Stimulated activated CD4-positive, alpha-beta T cell treated with anti-CD3 and anti-CD28 coated beads, Interleukin-15, amount 100 ng/mL, for 1 hour (primary cell): ENCODE measurements at regions not wholly inside any gene's neighbourhood (a gene's known extent, or its start where the extent isn't known, plus 50 kb on each side); places are given as distances from the start of the nearest gene placed in this dataset.

Experiments used
- DNase-seq, 2 donors: peaks; one replicate each; pipeline ENCODE4 v3.0.0-alpha.2; 2020; ENCODE audit warnings: low read depth in 1 of 2, low spot score in 1 of 2

DNA sequence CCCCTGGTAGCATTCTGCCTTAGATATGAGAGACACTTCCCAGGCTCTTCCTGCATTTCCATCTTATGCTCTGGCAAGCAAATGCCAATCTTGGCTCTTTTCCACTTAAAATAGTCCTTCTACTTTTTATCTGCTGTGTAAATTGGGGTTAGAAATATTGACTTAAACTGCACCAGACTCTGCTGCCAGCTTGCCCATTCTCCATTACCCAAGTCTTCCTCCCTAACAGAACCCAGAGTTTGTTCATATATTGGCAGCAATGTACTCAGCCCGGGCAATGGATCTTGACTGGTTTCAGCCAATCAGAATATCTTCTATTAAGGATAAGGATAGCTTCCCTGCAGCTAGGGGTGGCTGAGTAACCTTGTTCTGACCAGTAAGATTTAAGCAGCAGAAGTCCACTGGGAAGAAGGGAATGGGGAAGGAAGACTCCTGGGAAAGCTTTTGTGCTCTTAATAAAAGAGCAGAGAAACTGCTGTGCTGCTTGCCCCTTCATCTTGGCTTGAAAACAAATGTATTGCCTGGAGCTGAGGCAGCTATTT lies 177.1 kb downstream of the KCNRG start:
- DNase-seq: no peak

- DNase-seq: no peak
Observed at GRCh38 chr13:50195045-50195444, 179.8 kb downstream of the KCNRG start.

DNA sequence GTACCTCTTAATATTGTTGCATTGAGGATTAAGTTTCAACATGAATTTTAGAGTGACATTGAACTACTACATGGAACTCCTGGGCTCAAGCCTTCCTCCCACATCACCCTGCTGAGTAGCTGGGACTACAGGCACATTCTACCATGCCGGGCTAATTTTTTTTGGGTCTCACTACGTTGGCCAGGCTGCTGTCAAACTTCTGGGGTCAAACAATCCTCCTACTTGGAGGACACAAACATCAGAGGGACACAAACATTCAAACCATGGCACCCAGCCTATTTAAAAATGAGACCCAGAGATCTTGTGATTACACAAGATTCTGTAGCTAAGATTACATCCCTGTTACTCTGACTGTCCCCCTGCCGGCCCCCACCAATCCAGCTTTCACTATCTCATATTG lies 180.9 kb downstream of the KCNRG start:
- DNase-seq: no peak

DNA sequence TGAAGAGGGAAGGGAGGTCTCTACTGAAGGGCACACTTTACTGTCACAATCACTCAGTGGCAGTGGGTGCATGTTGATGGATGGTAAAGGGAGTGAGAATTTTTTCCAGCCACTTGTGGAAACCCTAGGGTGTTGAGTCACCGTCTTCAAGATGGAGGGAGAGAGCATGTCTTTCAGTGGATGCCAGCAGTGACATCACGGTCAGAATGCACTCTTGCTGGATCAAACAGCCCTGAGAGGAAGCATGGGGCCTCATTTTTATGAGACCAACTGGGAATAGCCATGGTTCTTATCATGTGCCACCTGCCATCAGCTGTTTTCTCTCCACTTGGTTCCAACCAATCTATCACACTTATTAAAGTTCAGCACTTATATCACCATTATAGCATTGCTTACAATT lies 182.5 kb downstream of the KCNRG start:
- DNase-seq: no peak

- DNase-seq: no peak
Observed at GRCh38 chr13:50198508-50198907, 183.3 kb downstream of the KCNRG start.

DNA sequence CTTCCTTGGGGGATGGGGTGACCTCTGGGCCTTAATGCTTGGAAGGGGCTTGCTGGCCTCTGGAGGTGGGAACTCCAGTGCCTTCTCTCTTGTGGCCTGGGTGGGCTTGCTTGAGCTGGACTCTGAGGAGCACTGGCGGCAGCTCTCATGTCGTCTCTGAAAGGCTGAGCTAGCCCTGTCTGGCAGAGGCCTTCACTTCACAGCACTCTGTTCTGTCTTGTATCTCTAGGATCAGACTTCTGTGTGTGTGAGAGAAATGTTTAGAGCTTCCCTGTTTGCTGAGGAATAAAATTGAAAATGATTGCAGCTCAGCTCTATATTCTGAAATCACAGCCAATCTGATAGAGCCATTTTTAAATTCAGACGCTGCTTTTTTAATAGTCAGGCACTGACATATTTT lies 185.3 kb downstream of the KCNRG start:
- no peak for DNase-seq

GRCh38 chr13:50200988-50201387 lies 185.7 kb downstream of the KCNRG start:
- no peak for DNase-seq

GRCh38 chr13:50202485-50202884 lies 187.2 kb downstream of the KCNRG start:
- no peak for DNase-seq

DNA sequence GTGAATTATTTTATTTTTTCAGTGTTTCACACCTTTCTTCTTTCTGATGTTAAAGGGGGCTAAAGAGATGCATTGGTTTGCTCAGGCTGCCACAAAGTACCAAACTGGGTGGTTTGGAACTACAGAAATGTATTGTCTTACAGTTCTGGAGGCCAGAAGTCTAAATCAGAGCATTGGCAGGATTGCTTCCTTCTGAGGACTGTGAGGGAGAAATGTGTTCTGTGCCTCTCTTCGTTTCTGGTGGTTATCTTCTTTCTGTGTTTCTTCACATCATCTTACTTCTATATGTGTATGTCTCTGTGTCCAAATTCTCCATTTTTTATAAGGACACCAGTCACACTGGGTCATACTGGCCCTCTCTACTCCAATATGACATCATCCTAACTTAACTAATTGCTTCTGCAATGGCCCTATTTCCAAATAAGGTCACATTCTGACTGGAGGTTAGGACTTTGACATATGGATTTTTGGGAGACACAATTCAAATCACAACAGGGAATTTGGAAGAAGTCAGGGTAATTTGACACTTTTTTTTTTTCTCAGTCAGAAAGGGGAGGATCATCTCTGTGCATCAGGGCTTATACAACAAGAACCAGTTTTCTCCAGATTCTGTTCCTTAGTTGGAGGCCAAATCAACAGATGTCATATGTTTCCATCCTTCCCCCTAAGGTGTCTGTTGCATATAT lies 188.2 kb downstream of the KCNRG start:
- DNase-seq: no peak

DNA sequence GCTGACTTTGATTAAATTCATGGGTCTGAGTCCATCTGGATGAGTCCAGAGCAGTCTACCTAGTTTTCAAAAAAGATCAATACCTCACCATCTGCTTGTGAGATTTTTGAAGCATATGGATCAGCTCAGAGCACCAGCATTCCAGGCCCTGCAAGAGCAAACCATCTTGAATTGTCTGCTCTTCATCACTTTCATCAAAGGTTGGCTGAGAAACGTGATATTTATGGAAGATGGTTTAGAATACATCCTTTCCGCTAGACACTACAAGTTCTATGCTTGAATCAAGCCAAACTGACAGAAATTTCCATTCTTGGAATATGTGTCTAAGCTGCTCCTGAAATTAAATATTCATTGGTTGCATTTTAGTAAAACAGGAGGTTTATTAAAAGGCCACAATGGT lies 190.3 kb downstream of the KCNRG start:
- DNase-seq: no peak

DNA sequence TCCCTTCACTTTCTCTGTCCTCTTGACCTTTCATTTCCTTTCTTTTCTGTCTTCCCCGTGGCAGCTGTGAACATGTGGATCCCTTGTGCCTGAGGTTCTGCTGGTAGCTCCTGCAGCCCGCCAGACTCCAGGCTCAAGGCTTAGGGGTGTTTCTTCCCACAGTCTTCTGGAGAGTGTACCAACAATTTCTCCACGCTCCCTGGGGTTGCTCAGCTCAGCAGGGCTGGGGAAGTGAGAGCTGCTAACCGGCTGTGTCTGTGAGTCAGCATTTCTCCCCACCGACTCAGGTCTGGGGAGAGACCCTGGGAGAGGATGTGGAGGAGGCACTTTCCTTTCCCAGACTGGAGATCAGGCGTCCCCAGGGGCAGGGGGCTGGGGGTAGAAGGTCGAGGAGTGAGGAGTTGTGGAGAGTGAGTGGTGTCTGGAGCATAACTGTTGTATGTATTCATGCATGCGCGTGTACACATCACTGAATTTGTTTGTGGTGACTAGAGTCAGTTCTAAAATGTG lies 193.6 kb downstream of the KCNRG start:
- no peak for DNase-seq

DNA sequence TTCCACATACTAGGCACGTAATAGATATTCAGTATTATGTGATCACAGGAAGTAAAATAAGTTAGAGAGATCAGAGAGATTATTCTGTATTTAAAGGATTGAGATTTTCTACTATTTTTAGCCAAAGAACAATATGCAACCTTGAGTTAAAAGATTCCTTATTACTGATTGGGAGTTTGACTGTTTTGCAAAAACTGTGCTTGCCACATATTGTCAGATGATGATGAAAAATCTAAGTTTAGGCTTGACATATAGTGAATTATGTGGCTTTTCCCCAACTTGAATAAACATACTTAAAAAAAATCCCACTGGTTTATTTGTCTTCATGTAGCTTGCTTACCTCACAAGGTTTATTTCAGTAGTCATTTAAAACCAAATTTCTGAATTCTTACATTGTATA lies 194.4 kb downstream of the KCNRG start:
- DNase-seq: no peak

GRCh38 chr13:50213526-50213925 lies 198.3 kb downstream of the KCNRG start:
- no peak for DNase-seq

DNA sequence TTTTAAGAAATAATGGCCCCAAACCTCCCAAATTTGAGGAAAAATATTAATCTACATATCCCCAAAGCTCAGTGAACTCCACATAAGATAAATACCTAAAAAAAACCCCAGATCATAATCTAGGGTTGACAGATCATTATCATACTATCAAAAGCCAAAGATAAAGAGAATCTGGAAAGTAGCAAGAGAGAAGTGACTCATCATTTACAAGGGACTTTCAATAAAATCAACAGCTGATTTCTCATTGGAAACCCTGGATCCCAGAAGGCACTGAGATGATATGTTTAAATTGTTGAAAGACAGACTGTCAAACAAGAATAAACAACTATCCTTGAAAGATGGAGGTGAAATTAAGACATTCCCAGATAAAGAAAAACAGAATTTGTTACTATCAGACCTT lies 199.3 kb downstream of the KCNRG start:
- no peak for DNase-seq

- no peak for DNase-seq
Observed at GRCh38 chr13:50215399-50215798, 200.2 kb downstream of the KCNRG start.

DNA sequence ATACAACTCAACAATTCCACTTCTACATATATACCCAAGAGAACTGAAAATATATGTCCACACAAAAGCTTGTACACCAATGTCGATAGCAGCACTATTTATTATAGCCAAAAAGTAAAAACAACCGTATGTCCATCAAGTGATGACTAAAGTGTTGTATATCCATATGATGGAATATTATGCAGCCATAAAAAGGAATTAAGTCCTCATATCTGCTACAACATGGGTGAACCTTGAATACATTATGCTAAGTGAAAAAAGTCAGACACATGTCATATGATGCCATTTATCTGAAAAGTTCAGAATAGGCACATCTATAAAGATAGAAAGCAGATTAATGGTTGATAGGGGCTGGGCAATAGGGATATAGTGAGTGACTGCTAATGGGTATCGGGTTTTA lies 204.5 kb downstream of the KCNRG start:
- no peak for DNase-seq

DNA sequence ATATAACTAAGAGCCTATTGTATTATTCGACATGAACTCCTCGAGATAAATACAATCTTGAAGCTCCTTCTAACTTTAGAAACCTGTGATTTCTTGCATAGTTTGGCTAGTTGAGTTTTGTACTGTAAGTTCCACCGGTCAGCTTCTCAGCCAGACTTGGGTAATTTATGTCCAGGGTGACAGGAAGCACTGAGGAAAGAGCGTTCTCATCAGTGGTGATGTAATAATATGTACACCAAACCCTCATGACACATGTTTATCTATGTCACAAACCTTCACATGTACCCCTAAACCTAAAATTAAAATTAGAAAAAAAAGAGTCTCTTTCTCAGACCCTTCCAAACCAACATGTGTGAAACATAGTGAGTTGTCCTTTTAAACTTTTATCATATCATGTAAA lies 205.7 kb downstream of the KCNRG start:
- no peak for DNase-seq

DNA sequence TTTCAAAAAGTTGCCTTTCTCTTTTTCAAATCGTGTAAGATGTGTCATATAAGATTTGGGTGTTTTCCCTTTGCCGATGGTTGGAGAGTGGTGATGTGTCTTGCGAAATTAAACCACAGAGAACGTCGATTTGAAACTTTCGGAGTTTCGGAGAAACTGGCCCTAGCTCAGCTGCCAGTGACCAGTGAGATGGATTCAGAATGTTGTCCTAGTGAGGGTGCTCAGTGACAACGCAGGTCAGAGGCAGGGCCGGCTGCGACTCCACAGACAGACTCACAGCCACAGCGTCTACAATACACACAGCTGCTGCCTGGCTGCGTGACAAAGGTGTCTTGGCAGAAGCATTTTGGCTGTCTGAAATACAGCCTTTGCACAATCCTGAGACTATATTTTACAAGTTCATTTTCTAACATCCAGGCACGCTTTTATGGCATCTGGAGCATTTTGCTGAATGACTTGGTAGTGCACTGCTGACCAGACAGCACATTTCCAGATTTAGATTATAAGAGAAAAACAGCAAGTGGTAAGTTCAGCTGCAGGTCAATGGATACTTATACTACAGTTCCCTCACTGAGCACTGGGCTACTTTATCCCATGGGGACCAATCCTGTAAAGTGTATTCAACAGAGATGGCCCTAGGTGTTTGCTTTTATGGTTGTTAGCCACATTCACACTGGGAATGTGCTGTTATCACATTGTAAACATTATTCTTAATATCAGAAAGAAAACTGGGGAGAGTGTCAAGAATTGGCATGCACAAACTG lies 207.5 kb downstream of the KCNRG start:
- DNase-seq: no peak

GRCh38 chr13:50224534-50224933 lies 209.3 kb downstream of the KCNRG start:
- DNase-seq: no peak

DNA sequence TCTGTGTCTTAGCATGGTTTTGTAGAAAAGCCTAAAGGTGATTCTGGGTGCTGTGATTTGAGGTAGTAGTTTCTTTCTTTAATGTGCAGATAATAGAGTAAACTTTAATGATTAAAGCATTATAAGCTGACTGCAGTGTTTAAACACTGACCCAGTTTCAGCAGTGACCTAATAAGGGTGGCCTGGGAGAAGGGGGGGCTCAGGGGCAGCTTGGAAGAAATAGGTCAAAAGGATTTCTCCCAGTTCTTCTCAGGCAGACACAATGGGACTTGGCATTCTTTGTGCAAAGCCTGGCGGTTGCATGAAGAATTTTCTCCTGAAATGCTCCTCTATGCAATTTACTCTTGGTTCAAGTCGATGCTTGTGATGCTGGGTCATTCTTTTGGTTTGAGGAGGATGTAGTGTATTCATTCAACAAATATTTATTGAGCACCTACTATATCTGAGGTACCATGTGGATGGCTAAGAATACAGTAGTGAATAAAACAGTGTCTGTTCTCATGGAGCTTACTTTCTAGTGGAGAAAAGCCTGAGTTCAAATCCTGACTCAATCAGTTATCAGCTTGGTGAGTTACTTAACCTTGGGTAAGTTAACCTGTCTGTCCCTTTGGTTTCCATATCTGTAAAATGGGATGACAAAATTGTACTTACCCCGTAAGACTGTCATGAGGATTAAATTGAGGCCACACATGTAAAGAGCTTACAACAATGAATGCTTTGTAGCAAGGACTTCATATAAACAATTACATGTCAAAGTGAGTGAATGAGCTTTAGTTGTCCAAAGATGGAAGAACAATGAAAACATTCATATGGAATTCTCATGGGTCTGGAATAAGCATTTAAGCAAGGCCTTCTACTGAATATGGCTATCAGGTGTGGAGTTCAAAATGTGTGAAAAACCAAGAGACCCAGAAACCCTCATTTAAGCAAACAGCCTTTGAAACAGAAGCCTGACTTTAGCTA lies 210.2 kb downstream of the KCNRG start:
- DNase-seq: no peak

GRCh38 chr13:50226515-50227155 lies 211.4 kb downstream of the KCNRG start:
- DNase-seq: no peak
